ENCODE measurements at regions not wholly inside any gene's neighbourhood (a gene's known extent, or its start where the extent isn't known, plus 50 kb on each side); places are given as distances from the start of the nearest gene placed in this dataset.

GRCh38 chr7:118745927-118746326, 521.4 kb downstream of the ANKRD7 start:
- TF ChIP-seq, protein P1, sequence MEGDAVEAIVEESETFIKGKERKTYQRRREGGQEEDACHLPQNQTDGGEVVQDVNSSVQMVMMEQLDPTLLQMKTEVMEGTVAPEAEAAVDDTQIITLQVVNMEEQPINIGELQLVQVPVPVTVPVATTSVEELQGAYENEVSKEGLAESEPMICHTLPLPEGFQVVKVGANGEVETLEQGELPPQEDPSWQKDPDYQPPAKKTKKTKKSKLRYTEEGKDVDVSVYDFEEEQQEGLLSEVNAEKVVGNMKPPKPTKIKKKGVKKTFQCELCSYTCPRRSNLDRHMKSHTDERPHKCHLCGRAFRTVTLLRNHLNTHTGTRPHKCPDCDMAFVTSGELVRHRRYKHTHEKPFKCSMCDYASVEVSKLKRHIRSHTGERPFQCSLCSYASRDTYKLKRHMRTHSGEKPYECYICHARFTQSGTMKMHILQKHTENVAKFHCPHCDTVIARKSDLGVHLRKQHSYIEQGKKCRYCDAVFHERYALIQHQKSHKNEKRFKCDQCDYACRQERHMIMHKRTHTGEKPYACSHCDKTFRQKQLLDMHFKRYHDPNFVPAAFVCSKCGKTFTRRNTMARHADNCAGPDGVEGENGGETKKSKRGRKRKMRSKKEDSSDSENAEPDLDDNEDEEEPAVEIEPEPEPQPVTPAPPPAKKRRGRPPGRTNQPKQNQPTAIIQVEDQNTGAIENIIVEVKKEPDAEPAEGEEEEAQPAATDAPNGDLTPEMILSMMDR (IDR thresholded peaks at IDR 0.05), result no peak
- no peak for TF ChIP-seq EZH2 (IDR thresholded peaks at IDR 0.05; ENCODE audit: borderline replicate concordance, insufficient read depth, low read depth, low read length, poor library complexity, severe bottlenecking)
